ENCODE measurements at regions not wholly inside any gene's neighbourhood (a gene's known extent, or its start where the extent isn't known, plus 50 kb on each side); places are given as distances from the start of the nearest gene placed in this dataset.

DNA sequence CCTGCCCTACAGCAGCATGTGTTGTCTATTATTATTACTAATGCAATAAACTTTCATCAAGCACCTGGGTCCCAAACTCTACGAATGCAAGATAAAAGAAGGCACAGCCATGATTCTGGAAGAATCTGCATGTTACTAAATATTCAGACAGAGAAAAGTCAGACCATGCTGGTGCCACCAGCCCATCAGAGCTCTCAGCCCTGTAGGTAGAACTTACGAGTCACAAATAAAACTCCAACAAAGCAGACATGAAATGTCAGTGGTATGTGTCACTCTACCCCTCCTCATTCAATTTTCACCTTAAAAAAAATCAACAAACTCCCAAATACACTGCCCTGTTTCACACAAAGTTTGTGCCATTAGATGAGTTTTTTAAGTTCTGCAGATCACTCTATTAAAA, 62.4 kb upstream of the TIAM1 start:
- no peak for DNase-seq

DNA sequence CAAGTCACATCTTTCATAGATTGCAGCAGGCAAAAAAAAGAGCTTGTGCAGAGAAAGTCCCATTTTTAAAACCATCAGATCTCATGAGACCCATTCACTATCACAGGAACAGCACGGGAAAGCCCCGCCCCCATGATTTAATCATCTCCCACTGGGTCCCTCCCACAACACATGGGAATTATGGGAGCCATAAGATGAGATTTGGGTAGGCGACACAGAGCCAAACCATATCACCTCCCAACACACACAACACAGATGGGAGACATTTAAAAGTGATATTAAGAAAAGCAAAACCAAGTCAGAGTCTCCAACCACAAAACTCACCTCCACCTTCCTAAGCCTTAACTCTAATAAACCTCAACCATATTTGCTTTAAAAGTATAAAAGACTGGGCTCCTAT, 61.5 kb upstream of the TIAM1 start:
- DNase-seq, result no peak

DNA sequence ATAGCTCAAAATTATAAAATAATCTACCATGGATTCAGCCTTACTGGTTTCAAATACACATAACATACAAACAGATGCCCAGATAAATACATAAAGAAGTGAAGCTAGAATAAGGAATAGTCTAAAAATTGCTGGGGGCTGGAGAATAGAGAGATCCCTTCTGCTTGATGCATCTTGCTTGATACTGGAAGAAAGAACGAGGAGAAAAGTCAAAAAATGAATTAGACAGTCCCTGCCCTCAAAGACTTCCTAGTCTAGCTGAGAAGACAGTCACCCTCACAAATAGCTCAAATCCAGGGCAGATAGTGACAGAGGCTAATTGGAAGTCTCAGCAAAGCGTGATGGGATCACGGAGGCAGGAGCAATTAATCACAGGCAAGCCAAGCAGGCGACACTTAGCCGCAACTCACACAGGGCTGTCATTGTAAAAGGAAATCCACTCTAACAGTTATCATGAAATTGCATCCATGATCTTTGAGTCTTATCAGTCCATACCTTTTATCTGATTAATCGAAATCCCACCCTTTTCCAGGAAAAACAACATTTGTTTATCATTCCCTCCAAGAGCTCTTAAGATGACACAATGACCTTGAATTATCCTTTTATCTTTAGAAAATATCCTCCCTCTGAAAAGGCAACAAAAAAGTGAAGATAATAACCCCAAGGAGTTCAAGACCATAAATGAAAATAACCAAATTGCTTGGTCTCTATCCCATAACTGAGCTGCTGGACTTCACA, 59.7 kb upstream of the TIAM1 start:
- DNase-seq, result no peak

DNA sequence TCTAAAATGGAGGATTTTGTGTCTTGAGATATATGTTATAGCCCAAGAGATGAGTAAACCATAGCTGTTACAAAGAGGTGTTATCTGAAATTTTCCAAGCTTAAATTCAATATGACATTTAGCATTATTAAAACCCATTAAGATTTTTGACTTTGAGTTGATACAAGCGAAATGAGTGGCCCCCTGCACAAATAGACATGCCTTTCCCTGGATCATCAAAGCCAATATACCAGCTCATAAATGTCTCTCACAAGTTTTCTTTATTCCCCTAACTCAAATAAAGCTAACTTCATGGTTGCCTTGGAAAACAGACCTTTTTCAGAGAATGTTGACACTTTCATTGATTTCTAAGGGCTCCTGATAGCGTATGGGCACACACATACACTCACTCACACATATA, 55.5 kb upstream of the TIAM1 start:
- no peak for DNase-seq

DNA sequence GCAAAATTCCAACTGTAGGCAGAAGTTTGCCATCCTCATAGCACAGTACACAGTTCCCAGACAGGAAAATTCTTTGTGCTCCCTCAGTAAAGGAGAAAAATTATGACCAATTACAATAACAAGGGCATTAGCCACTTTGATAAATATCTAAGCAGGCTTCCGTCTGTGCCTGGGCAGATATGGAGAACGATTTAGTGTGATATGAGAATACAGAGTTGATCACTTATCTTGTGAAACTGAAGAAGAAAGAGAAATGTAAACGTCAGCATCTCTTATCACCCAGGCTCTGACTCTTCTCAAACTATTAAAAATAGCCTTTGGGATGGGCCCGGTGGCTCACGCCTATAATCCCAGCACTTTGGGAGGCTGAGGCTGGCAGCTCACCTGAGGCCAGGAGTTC, 54.5 kb upstream of the TIAM1 start:
- DNase-seq, result no peak

DNA sequence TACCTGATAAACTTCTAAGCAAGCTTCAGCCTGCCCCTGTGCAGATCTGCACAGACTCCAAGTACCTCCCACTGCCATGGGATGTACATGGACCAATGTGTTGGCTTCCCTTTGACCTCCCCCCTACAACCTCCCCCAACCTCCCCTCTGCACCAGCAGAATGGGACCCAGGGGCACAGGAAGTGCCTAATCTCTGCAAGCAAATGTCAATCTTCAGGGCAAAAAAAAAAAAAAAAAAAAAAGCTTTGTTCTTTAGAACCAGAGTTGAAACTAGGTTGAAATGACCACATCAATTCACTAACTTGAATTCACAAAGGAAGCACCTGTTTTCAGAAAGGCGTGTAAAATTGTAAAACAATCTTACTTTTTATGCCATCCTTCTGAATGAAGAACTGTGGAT, 53.9 kb upstream of the TIAM1 start:
- no peak for DNase-seq

DNA sequence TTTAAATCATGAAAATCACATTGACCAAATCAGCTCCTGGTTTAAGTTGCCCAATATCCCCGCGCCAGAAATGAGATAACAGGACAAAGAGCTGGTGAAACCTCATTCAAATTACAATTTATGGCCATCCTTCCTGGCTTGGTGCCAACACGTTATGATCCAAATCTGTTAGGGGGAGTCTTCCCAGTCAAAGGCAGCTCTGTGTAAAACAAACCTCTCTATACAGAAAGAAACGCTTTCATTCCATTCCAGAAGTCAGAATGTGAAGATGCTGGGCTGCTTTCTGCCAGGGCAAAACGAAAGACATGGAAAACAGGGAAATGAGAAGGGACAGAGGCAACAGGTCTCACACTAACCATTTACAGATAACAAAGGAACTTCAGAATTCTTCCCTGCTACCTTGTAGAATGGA, 53.5 kb upstream of the TIAM1 start:
- peak; percentile 19 for DNase-seq

DNA sequence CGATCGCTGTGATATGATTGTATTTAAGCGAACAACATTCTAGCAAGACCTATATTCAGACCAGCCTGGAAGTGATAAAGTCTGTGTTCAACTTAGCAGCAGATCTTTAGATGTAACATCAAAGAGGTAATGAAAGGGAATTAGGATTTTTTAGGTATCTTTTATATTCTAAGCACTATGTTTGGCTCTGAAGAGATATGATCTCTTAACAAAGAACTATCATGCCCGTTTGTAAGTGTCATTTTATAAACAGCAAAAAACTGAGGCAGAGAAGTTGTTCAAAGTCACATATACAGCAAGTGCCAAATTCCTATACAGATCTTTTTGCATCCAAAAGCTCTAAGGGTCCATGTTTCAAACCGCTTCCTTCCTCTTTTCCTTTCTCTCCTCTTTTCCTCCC, 53.0 kb upstream of the TIAM1 start:
- no peak for DNase-seq

DNA sequence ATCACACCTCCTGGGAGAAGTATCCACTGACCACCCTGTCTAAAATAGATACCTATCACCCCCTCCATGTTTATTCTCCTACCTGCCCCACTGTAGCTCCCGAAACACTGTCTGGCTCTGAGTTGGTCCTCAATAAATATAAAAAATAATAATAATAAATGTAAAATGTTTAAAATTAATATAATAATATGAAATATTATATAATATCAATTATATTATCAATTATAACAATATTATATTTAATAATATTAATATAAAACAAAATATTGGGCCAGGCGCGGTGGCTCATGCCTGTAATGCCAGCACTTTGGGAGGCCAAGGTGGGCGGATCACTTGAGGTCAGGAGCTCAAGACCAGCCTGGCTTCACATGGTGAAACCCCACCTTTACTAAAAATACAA, 52.3 kb upstream of the TIAM1 start:
- DNase-seq, result no peak

DNA sequence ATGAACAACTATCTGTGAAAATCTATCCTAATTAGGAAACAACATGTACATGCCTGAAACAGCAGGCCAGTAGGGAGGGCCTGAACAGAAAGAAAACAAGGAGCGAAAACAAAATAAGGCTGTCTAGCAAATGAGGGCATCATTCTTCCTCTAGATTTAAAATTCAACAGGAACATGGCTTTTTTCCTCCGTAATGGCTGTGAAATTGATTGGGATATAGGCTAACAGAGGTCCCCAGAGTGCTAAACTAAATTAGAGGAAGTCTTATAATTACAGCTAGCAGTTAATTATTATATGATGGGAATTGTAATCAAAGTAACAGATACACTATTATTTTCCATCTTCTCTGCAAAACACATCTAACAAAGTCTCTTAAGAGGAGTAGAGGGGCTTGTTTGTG, 51.7 kb upstream of the TIAM1 start:
- DNase-seq, result no peak

DNA sequence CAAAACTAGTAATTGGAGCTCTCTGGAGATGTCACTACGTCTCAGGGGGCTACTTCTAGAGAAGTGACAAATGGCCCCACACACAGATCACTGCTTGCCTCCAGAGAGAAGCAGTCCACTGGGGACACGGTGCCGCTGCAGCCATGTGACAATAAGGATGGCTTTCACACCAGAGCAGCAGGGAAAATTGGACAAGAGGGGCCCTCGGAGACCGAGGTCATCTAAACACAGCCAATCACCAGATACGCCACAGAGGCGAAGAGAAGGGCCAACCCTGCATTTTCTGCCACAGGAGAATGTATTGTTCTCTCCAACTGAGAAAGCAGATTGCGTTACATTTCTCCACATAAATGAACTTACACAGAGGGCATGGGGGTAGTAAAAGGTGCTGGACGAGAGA, 51.2 kb upstream of the TIAM1 start:
- no peak for DNase-seq

DNA sequence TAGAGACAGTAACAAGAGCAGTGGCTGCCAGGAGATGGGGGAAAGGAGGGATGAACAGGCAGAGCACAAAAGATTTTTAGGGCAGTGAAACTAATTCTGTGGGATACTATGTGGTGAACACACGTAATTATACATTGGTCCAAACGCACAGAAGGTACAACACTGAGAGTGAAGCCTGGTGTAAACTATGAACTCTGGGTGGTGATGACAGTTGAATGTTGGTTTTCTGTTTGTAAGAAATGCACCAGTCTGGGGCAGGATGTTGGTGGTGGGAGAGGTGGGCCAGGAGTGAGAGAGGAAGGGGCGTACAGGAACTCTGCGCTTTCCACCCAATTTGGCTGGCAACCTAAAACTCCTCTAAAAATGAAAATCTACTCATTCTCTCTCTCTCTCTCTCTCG, 50.2 kb upstream of the TIAM1 start:
- DNase-seq, result no peak
